ENCODE measurements at regions not wholly inside any gene's neighbourhood (a gene's known extent, or its start where the extent isn't known, plus 50 kb on each side); places are given as distances from the start of the nearest gene placed in this dataset.

GRCh38 chr5:98041661-98042060, 731.8 kb upstream of the RGMB start (continued):
- TF ChIP-seq PRDM15 (CRISPR knock-in tag; IDR thresholded peaks at IDR 0.05) (no peak), ZNF138 (CRISPR knock-in tag; conservative IDR thresholded peaks at IDR 0.05) (no peak), ESRRA (CRISPR knock-in tag; IDR thresholded peaks at IDR 0.05; ENCODE audit: borderline replicate concordance) (no peak), TCF7 (CRISPR knock-in tag; IDR thresholded peaks at IDR 0.05; ENCODE audit: low read depth) (no peak), TEAD4 (CRISPR knock-in tag; IDR thresholded peaks at IDR 0.05) (no peak), FOXJ3 (CRISPR knock-in tag; IDR thresholded peaks at IDR 0.05; ENCODE audit: borderline replicate concordance) (no peak)

GRCh38 chr5:98042521-98042920, 730.9 kb upstream of the RGMB start:
- DNase-seq (ENCODE audit: low spot score) (no peak), ATAC-seq (no peak)
- Mint-ChIP-seq H3K4me1 (peaks cover 19% of the 10 kb centered on the region), H3K27ac (no peak overlapping the region), H3K36me3 (no peaks in the 10 kb centered on the region), H3K9me3 (no peaks in the 10 kb centered on the region), H3K27me3 (ENCODE audit: low read depth) (peaks cover 63% of the 10 kb centered on the region), H3K4me3 (no peak overlapping the region)
- POLR2A ChIA-PET: no interaction called here
- CTCF ChIA-PET: no interaction called here
- no peak for TF ChIP-seq IRF2 (CRISPR knock-in tag; IDR thresholded peaks at IDR 0.05; ENCODE audit: borderline replicate concordance, low read depth)
- TF ChIP-seq HMGXB4 (CRISPR knock-in tag; IDR thresholded peaks at IDR 0.05): no peak
- TF ChIP-seq ARID4B (CRISPR knock-in tag; IDR thresholded peaks at IDR 0.05; ENCODE audit: borderline replicate concordance): no peak
- TF ChIP-seq ERG (CRISPR knock-in tag; IDR thresholded peaks at IDR 0.05): no peak
- no peak for TF ChIP-seq CBFB (CRISPR knock-in tag; IDR thresholded peaks at IDR 0.05; ENCODE audit: low read depth)
- no peak for TF ChIP-seq ZNF512 (CRISPR knock-in tag; IDR thresholded peaks at IDR 0.05; ENCODE audit: borderline replicate concordance)
- no peak for TF ChIP-seq TCF7 (CRISPR knock-in tag; IDR thresholded peaks at IDR 0.05; ENCODE audit: low read depth)
- no peak for TF ChIP-seq IRF1 (CRISPR knock-in tag; IDR thresholded peaks at IDR 0.05)
- no peak for TF ChIP-seq KAT7 (CRISPR knock-in tag; IDR thresholded peaks at IDR 0.05; ENCODE audit: borderline replicate concordance)
- no peak for TF ChIP-seq GRHL2 (CRISPR knock-in tag; IDR thresholded peaks at IDR 0.05; ENCODE audit: insufficient replicate concordance, severe bottlenecking)
- no peak for TF ChIP-seq FOXP4 (CRISPR knock-in tag; IDR thresholded peaks at IDR 0.05)
- TF ChIP-seq ZNF281 (CRISPR knock-in tag; IDR thresholded peaks at IDR 0.05): no peak

Data from WTC11 (cell line).